HG03039 (cell line): ENCODE measurements at regions not wholly inside any gene's neighbourhood (a gene's known extent, or its start where the extent isn't known, plus 50 kb on each side); places are given as distances from the start of the nearest gene placed in this dataset.
"Not testable (repeated sequence)": the region's sequence is repeated elsewhere in the genome, so short reads cannot be mapped to it uniquely, and the experiment has no call there.

ENCODE experiments used
- ATAC-seq: cut with Tn5 transposase; IDR thresholded peaks from one replicate; pipeline ENCODE4 v1.9.1; 2021; ENCODE audit warnings: mild to moderate bottlenecking, moderate library complexity; ENCODE audit not compliant: unreplicated experiment

DNA sequence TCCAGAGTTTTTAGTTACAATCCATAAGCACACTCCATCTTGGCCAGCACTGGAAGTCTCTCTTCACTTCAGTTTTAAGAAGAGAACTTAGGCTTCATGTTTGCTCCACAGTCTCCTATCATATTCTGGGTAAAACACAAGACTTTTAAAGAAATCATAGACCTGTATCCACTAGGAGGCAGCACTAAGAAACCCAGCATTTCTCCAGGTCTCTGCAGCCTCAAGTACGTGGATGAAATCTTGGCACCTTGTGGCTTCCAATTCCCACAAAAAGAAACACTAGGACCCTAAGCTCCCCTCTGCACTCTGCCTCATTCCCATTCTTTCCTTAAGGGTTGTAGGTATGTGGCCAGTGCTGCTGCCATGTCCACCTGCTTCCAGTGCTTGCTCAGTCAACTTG is 367.3 kb upstream of the CASK start:
- no peak for ATAC-seq

- ATAC-seq: no peak
Measured at GRCh38 chrX:42289492-42290385, 366.4 kb upstream of the CASK start.

DNA sequence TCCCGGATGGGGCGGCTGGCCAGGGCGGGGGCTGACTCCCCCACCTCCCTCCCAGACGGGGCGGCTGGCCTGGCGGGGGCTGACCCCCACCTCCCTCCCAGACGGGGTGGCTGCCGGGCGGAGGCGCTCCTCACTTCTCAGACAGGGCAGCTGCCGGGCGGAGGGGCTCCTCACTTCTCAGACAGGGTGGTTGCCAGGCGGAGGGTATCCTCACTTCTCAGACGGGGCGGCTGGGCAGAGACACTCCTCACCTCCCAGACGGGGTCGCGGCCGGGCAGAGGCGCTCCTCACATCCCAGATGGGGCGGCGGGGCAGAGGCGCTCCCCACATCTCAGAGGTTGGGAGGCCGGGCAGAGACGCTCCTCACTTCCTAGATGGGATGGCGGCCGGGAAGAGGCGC is 362.3 kb upstream of the CASK start:
- ATAC-seq: not testable (repeated sequence)

DNA sequence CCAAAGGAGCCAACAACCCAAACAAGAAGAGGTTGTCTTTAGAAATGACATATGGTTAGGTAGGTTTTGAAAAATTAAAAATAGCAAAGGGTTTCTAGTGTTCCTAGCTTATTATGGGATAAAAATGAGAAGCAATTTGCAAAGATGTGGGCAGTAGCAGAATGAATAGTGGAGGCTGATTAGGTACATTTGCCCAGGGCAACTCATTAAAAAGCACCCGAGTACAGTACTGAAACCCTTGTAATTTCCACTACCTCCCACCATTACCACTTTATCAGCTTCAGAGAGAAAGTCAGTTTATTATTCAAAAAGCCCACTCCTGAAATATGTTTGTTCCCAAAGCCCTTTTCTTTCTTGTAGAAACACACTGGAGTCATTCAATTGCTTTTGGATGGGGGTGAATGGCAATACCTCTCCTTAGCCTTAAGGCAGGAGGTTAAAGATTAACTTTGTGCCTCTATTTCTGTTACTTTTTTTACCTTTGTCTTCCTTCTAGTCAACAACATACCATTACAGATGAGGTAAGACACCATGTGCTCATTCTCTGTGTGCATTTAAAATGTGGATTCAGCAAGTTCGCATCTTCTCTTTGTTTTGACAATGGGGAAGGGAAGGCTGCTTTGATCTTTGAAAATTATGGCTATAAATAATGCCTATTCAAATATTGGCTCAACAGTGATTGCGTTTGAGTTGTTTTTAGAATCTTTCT is 353.8 kb upstream of the CASK start:
- no peak for ATAC-seq

- no peak for ATAC-seq
Measured at GRCh38 chrX:42274151-42274550, 350.8 kb upstream of the CASK start.

- ATAC-seq: no peak
Measured at GRCh38 chrX:42273387-42273786, 350.0 kb upstream of the CASK start.

GRCh38 chrX:42269186-42269585 is 345.8 kb upstream of the CASK start:
- ATAC-seq: no peak

DNA sequence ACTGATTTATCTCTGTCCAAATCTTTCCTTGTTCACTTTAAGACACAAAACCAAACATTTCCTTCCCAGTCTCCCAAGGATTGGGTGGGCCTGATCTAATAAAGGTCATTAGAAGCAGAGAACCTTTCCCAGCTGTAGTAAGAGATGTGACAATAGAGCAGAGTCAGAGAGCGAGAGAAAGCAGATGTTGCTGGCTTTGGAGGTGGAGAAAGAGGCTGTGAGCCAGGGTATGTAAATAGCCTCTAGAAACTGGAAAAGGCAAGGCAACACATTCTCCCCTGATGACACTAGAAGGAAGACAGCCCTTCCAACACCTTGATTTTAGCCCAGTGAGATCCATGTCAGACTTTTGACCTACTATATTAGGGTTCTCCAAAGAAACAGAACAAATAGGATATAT is 337.5 kb upstream of the CASK start:
- ATAC-seq: no peak

DNA sequence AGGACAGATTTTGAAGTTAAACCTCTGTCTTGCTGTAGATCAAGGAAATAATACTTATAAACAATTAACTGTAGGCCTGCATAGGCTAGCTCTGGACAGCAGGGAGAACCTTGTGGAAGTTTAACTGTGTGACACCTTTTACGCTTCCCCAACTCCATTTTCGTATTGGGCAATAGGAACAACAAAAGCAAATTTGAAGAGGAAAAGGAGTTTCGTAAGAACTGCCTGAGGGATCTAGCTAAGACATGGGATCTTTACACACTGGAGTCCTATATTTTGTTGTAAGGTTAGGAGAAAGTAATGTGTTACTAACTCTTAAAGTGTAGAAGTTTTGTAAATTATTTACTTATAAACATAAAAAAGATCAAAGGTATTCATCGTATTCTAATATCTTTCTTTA is 324.9 kb upstream of the CASK start:
- ATAC-seq: no peak

DNA sequence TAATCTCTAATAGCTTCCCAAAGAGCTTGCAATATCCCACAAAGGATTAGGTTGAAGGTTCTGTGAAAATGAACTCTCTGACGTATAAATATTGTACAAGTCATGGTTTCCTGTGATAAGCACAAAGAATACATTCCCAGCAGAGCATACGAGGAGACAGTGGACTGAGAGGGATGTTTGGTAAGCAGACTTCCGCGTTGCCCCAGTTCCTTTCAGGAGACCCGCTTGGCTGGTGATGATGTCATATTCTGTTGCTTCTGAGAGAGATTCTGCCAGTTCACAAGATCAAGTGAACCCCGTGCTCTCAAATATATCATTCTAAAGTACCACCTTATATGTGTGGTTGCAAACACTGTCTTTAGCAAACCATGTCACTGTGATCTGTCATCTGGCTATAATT is 323.9 kb upstream of the CASK start:
- no peak for ATAC-seq

DNA sequence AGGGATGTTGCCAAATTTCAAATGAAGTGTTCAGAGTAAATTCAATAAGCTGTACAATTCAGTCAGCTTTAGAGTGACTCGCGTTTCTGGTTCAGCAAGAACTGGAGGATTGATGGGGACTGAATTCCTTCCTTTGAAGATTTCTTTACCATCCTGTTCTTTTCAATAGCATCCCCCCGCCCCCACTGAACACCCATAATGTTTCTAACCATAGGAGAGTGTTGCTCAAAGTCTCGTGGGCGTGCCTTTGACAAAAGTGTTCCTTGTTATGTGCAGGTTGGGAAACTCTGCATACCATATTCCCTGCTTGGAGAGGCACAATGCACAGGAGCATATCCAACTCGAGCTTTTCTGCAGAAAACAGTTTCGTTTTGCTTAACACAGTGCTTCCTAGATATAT is 323.5 kb upstream of the CASK start:
- ATAC-seq: no peak

DNA sequence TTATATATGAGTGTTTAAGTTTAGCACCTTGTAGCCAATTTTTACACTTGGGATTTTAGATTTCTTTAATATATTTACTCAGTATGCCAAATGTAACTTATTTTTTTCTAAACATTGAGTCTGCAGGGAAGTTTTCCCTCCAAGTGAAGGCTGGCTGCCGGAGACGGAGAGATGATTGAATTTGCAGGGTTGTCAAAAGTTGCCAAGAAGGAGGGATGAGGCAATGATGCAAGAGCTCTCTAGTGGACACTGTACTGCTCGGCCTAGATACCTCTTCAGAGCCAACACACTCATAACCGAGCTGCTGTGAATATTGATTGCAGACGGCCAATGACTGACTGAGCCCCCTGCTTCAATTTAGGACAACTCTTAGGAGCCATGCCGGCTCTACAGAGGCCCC is 318.6 kb upstream of the CASK start:
- ATAC-seq: no peak

DNA sequence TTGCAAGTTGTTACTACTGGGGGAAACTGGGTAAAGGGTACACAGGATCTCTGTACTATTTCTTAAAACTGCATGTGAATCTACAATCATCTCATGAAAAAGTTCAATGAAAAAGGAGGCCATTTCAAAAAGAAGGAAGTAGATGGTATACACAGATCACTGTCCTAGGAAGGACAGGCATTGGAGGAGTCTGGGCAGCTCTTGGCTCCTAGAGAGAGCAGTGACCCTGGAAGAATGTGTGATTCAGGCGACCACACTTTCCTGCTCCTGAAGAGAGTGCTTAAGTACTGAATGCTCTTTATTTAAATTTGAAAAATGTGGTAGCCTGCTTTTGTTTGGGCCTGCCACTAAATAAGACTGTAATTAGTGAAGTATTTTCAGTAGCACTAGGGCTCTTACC is 318.1 kb upstream of the CASK start:
- ATAC-seq: no peak

DNA sequence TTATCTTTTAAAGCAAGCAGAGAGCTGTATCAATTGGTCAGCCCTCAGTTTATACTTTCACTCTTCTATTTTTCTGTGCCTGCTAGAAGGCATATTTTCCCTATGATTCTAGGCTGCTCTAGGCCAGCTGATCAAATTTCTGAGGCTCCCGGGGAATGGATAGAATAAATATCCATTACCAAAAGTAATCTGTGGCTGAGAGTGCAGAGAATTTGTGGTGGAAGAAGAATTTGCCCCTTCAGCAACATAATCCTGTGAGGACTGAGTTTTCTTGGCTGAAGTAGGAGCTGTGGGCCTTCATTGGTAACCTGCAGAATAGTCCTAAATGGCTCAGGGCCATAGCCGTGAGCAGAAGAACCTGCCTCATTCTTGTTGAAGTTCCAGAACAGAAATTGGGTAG is 314.6 kb upstream of the CASK start:
- no peak for ATAC-seq

DNA sequence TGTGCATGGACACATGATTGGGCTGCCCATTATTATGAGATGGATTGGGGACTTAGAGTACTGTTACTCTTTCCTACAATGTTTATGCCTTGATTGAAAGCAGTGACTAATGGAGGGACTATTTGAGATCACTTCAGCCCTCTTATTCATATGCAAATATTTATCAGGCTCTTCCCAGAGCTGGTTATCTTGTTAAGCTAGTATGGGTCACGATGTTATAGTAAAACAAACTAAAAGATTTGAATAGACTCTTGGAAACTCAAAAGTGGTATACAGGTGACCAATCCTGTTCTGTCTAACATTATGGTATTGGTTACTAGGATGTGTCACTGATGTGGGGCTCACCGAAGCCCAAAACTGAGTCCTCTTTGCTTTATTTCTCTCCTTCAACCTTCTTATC is 306.2 kb upstream of the CASK start:
- ATAC-seq: no peak

- ATAC-seq: no peak
Measured at GRCh38 chrX:42220666-42221065, 297.3 kb upstream of the CASK start.

DNA sequence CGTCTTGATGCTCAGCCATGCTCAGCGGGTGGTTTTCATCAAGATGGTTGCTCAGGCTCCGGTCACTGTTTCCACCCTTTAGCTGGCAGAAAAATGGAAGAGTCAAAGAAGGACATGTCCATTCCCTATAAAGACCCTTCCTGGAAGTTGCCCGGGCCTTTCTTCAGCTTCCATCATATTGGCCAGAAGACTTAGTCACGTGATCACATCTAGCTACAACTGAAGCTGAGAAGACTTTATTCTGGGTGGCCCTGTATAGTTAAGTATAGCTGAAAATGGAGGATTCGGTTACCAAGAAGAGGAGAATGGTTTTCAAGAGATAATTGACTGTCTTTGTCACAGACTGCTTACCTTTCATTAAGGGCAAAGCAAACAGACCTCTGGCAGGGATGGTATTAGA is 296.7 kb upstream of the CASK start:
- ATAC-seq: no peak

DNA sequence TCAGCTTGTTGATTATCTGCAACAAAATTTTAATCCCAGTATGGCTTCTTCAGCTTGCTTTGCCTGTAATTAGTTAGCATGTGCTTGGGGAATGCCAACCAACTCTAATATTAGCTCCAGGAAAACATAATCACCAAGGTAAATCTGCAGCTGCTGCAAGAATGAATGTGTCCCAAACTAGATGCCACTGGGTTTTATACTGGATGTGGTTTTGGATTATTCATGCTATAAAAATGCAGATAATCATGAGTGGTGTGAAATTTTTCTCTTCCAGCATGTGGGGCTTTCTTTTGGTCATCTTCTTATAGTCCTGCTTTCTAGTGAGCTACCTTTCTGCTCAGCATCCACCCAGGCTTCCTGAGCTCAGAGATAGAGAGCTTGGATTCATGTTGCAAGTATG is 295.9 kb upstream of the CASK start:
- ATAC-seq: no peak

DNA sequence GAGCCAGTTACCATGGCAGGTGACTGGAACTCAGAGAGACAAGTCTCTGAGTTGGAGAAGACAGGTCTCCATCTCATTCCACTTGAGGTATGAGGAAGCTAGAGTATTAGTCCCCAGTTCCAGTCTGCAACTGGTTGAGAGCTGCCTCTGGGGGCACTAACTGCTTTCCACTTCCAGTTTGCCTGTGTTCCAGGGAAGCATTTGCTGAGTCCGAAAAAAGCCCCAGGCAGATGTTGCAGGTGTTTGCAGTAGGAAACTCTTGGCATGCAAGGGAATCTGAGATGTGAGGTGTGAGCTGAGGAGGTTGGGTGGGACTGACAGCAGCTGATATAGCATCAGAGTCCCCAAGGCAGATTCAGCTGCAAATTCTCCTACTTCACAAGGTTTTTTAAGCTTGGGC is 272.2 kb upstream of the CASK start:
- ATAC-seq: no peak

GRCh38 chrX:42189576-42189975 is 266.2 kb upstream of the CASK start:
- no peak for ATAC-seq

- no peak for ATAC-seq
Measured at GRCh38 chrX:42188730-42189129, 265.4 kb upstream of the CASK start.

- ATAC-seq: no peak
Measured at GRCh38 chrX:42176789-42177188, 253.4 kb upstream of the CASK start.
